ENCODE measurements at regions not wholly inside any gene's neighbourhood (a gene's known extent, or its start where the extent isn't known, plus 50 kb on each side); places are given as distances from the start of the nearest gene placed in this dataset.
"Not testable (repeated sequence)": the region's sequence is repeated elsewhere in the genome, so short reads cannot be mapped to it uniquely, and the experiment has no call there.

DNA sequence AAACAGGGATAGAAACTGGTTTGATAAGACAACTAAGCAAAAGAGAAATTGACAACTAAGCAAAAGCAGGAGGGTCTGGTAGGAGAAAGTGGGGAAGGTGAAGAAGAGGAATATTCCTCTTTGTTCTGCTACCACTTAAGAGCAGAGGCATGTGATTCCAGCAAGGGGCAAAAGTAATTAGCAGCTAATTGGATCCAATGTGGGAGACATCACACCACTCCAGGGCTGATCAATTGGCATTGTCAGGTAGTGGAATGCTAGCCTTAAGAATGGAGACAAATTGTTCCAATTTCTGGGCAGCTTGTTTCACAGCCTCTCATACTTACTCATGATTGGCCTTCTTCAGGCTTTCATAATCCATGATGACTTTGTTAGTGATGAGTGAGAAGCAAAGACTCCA lies 547.1 kb upstream of the GCFC2 start:
- DNase-seq (ENCODE audit: low spot score): no peak

DNA sequence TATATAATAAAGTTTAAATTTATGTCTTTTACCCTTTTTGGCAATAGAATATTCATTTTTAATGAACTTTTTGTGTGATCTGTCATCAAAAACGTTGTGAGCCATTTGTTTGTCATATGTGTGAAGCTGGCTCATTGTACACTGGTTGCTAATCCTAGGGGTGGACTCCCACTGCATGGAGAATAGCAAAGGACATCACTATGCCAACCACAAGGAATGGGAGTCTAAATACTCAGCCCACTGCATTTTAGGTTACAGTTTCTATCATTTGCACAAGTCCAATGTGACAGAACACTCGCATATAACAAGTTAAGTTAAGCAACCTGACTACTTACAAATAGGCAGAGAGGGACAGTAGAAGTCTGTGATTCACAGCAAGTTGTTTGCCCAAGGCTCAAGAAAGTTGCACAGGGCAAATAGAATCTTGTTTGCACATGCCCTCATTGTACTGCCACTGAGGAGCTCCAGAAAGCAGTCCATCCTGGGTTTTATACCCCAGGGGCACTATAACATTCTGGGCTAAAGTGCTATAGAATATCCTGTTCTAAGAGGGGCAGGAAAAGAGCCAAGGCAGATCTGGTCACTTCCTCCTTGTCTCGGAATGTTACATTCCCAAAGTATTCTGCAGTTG lies 545.9 kb upstream of the GCFC2 start:
- DNase-seq (ENCODE audit: low spot score): no peak

- no peak for DNase-seq (ENCODE audit: low spot score)
These were observed 542.0 kb upstream of the GCFC2 start for GRCh38 chr2:76252704-76253103.

GRCh38 chr2:76251342-76251741 lies 540.6 kb upstream of the GCFC2 start:
- no peak for DNase-seq (ENCODE audit: low spot score)

- DNase-seq (ENCODE audit: low spot score): no peak
These were observed 536.3 kb upstream of the GCFC2 start for GRCh38 chr2:76247006-76247405.

GRCh38 chr2:76211991-76212985 lies 501.6 kb upstream of the GCFC2 start:
- no peak for DNase-seq (ENCODE audit: low spot score)

DNA sequence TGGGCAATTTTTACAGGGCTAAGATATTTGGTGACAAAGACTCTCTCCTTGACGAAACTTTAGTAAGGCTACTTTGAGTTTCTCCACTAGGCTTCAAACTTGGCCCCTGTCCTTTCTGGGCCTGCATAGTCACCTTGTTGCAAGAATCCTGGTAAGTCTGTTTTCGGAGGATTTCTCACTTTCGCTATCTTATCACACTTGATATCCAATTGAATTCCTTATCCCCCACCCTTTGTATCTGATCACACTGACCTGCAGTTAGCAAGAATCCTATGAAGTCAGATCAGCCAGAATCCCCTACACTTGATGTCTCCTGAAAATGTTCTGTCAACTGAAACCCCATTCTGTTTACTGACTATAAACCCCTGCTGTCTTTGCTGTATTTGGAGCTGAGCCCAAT lies 499.8 kb upstream of the GCFC2 start:
- no peak for DNase-seq (ENCODE audit: low spot score)

DNA sequence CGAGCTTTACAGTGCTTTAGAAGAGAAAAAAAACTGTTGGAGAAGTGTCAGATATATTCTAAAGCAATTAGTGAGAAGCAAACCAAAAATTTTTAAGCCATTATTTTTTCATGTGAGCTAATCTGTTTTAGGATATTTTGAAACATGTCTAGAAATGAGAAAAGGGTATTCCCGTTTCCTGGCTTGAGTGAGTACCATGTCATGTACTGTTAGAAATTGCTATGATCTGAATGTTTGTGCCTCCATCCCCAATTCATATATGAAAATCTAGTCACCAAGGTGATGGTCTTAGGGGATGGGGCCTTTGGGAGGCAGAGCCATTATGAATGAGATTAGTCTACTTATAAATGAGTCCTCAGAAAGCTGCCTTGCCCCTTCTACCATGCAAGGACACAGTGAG lies 493.3 kb upstream of the GCFC2 start:
- no peak for DNase-seq (ENCODE audit: low spot score)

DNA sequence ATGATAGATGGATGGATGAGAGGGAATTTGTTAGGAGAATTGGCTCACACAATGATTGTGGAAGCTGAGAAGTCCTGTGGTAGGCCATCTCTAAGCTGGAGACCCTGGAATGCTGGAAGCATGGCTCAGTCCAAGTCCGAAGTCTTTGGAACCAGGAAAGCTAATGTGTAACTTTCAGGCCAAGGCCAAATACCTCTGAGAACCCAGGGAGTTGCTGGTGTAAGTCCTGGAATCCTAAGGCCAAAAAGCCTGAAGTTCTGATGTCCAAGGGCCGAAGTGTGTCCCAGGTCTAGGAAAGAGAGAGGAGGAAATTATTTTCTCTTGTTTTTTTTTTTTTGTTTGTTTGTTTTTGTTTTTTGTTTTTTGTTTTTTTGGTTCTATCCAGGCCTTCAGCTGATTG lies 492.2 kb upstream of the GCFC2 start:
- DNase-seq (ENCODE audit: low spot score): no peak

GRCh38 chr2:76197842-76198448 lies 487.2 kb upstream of the GCFC2 start:
- peak; percentile 4 for DNase-seq (ENCODE audit: low spot score)

DNA sequence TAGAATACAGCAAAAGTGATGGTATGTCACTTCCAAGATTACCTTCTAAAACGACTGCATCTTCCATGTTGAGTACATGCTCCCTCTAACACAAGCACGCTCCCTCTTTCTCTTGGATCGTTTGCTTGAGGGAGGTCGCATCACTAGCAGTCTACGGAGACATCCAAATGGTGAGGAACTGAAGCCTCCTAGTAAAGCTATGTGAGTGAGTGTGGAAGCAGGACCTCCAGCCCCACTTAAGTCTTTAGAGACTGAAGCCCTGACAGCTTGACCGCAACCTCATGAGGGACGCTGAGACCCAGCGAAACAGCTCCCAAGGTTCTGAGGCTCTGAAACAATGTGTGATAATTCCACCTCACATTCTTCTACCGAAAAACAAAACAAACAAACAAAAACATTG lies 486.7 kb upstream of the GCFC2 start:
- no peak for DNase-seq (ENCODE audit: low spot score)

DNA sequence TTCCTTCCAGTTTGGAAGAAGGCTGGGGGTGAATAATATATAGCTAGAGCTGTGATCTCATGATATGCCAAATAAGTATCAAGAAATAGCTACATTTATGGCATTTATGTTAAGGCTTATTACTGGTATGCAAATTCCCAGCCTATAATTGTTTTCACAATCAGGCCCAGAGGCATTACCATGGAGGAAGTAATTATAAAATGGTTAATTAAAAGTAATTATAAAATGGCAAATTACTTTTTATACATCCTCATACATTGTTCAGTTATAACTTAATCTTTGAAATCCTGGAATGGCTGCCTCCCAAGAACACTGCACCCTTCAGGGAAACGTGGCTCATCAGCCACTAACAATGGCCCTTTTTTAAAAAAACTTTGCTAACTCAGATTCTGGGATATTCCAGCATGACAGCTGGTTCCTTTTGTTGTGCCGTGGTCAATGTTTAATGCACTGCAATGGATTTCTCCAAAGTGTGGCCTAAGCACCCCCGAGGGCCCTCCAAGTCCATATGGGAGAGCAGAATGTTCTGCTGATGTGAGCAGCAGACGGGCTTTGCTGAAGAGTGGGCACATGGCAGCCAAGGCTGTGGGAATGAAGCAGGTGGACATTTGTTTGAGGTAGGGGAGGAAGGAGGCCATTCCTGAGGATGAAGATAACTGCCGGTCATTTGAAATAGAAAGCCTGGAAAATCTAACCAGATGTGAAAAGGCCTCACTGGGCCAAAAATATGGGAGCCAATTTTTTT lies 483.5 kb upstream of the GCFC2 start:
- DNase-seq (ENCODE audit: low spot score): no peak

DNA sequence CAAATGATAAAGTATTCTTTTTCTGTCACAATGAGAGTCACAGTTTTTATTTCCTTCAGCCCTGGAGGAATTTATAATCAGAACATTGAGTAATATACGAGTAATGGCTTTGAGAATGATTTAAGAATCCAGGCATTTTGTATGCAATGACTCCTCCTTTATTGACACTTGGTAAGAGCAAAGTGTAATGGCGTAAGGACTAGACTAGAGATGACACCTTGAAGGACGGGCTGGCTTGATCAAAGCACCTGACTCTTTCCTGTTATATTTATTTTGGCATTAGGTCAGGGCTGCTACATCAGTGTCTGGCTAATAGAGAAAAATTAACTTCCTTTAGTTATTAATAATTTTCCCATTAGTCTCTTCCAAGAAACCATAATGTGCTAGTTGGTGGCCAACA lies 482.4 kb upstream of the GCFC2 start:
- DNase-seq (ENCODE audit: low spot score): no peak

GRCh38 chr2:76188334-76189008 lies 477.8 kb upstream of the GCFC2 start:
- DNase-seq (ENCODE audit: low spot score): no peak

GRCh38 chr2:76187415-76187814 lies 476.7 kb upstream of the GCFC2 start:
- no peak for DNase-seq (ENCODE audit: low spot score)

DNA sequence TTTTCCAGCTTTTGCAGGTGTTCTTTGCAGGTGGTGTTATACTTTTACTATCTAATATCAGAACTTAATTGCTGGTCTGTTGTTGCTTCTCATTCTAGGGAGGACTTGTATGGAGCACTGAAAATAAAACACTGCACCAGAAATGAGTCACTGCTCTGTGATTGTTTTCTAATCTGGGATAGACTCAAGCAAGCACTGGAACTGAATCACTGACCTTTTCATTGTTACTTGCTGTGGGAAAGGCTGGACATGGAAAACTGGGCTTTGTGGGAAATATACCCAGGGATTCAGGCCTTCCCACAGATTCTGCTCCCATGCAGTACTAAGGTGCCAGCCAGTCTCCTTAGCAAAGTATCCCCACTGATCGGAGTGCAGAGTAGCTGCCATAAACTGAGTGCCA lies 470.0 kb upstream of the GCFC2 start:
- DNase-seq (ENCODE audit: low spot score): no peak

GRCh38 chr2:76178610-76179009 lies 467.9 kb upstream of the GCFC2 start:
- DNase-seq (ENCODE audit: low spot score): no peak

DNA sequence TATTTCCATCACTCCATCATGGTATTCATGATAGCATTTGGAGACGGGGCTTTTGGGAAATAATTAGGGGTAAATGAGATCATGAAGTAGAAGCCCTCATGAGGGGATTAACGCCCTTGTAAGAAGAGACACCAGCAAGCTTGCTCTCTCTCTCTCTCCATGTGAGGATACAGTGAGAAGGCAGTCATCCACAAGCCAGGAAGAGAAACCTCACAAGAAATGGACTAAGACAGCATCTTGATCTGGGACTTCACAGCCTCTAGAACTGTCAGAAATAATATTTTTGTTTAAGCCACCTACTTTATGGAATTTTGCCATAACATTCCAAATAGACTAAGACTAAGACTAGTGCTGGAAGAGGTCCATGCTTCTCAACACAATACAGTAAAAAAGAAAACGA lies 464.6 kb upstream of the GCFC2 start:
- DNase-seq (ENCODE audit: low spot score): no peak

DNA sequence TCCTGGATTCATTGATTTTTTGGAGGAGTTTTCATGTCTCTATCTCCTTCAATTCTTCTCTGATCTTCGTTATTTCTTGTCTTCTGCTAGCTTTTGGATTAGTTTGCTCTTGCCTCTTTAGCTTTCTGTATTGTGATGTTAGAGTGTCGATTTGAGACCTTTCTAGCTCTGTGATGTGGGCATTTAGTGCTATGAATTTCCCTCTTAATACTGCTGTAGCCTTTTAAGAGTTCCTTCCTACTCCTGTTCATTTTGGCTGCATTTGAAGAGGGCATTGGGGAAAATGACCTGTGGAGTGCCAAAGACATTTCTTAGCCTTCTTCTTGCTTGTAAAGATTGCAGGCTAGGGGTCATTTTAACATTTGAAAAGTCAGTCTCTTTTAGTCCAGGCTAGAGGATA lies 463.8 kb upstream of the GCFC2 start:
- no peak for DNase-seq (ENCODE audit: low spot score)

DNA sequence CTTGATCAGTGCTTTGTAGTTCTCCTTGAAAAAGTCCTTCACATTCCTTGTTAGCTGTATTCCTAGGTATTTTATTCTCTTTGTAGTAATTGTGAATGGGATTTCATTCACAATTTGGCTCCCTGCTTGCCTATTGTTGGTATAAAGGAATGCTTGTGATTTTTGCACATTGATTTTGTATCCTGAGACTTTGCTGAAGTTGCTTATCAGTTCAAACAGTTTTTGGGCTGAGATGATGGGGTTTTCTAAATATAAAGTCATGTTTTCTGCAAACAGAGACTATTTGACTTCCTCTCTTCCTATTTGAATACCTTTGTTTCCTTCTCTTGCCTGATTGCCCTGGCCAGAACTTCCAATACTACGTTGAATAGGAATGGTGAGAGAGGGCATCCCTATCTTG lies 462.5 kb upstream of the GCFC2 start:
- not testable (repeated sequence) for DNase-seq (ENCODE audit: low spot score)

DNA sequence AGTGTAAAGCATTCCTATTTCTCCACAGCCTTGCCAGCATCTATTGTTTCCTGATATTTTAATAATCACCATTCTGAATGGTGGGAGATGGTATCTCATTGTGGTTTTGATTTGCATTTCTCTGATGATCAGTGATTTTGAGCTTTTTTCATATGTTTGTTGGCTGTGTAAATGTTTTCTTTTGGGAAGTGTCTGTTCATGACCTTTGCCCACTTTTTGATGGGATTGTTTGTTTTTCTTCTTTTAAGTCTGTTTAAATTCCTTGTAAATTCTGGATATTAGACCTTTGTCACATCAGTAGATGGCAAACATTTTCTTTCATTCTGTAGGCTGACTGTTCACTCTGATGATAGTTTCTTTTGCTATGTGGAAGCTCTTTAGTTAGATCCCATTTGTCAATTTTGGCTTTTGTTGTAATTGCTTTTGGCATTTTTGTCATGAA lies 461.5 kb upstream of the GCFC2 start:
- not testable (repeated sequence) for DNase-seq (ENCODE audit: low spot score)

DNA sequence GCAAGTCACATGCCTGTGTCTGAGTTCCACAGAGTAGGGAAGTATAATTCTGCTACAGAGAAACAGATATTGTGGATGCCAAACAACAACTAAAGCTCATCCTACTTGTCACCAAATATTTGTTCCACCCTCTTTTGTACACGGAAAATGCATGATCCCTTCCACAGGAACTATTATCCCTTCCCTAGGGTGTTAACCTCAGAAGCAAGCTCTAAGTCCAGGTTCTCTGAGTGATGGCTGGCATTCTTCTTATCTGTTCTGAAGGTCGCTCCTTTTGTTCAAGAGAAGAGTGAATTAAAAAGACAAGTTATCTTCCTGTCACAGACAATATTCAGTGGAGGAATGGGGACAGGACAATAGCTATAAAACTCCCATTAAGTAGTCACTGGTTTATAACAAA lies 460.1 kb upstream of the GCFC2 start:
- DNase-seq (ENCODE audit: low spot score): no peak

All from germinal center (tissue), 1 donor.